ENCODE measurements at regions not wholly inside any gene's neighbourhood (a gene's known extent, or its start where the extent isn't known, plus 50 kb on each side); places are given as distances from the start of the nearest gene placed in this dataset.

DNA sequence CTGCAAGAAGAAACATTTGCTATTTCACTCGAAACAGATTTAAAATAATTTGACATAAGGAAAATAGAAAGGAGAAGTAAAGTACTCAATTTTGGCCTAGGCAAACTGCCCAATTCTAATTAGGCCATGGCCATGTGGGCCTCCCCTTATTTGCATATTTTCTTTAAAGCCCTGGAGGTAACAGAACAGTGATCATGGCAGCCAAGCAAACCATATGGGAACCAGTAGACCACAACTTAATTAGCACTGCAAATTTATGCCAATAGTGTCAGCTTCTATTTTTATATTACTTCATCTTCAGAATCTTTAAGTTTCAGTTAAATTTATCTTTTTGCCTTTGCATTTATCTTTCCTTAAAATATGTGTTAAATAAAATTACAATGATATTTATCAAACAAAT is 63.3 kb upstream of the THSD7A start:
- Mint-ChIP-seq H3K4me3 (no peak overlapping the region), H3K27ac (no peak overlapping the region), H3K36me3 (ENCODE audit: low read depth) (peaks cover 25% of the 10 kb centered on the region), H3K27me3 (ENCODE audit: insufficient read depth, low read depth, poor library complexity) (no peaks in the 10 kb centered on the region), H3K9me3 (peaks cover 22% of the 10 kb centered on the region), H3K4me1 (peaks cover 4% of the 10 kb centered on the region; the same call in 2 of the 3 replicates)
- Histone ChIP-seq H3K4me1 (ENCODE audit: insufficient read depth) (no peaks in the 10 kb centered on the region), H2AFZ (no peak overlapping the region), H3K79me2 (replicated peaks; ENCODE audit: insufficient read depth) (no peaks in the 10 kb centered on the region), H3F3A (replicated peaks; ENCODE audit: low read depth) (no peaks in the 10 kb centered on the region), H3K9me2 (ENCODE audit: insufficient read depth) (0 out of 2 replicates have a peak, but pooled peaks cover 2% of the 10 kb centered on the region), H3K4me2 (no peak overlapping the region), H3K27me3 (ENCODE audit: insufficient read depth) (no peaks in the 10 kb centered on the region), H3K4me3 (no peak overlapping the region), H3K27ac (ENCODE audit: low read depth) (no peak overlapping the region), H4K20me1 (replicated peaks; ENCODE audit: insufficient read depth) (no peaks in the 10 kb centered on the region), H3K36me3 (ENCODE audit: insufficient read depth) (0 out of 2 replicates have a peak, but pooled peaks cover 4% of the 10 kb centered on the region)
- no peak for DNase-seq (ENCODE audit: low spot score)
- TF ChIP-seq ETS1 (IDR thresholded peaks at IDR 0.05): no peak
- TF ChIP-seq EZH2 (IDR thresholded peaks at IDR 0.05; ENCODE audit: low read depth, unreplicated experiment): no peak
- TF ChIP-seq EZH2phosphoT487 (IDR thresholded peaks at IDR 0.05; ENCODE audit: unreplicated experiment): no peak
- TF ChIP-seq POLR2AphosphoS5 (IDR thresholded peaks at IDR 0.05; ENCODE audit: low read depth): no peak
- no peak for TF ChIP-seq CTCF (conservative IDR thresholded peaks at IDR 0.05; ENCODE audit: low read depth in 2 of 2)
- TF ChIP-seq ZNF462 (CRISPR knock-in tag; IDR thresholded peaks at IDR 0.05): no peak
- TF ChIP-seq NANOG (IDR thresholded peaks at IDR 0.05; ENCODE audit: borderline replicate concordance): no peak
- TF ChIP-seq ZNF114 (CRISPR knock-in tag; IDR thresholded peaks at IDR 0.05): no peak
- no peak for TF ChIP-seq JUNB (IDR thresholded peaks at IDR 0.05; ENCODE audit: unreplicated experiment)
- no peak for TF ChIP-seq ZNF331 (CRISPR knock-in tag; IDR thresholded peaks at IDR 0.05; ENCODE audit: low read depth)
- ATAC-seq: no peak
